Endometrium (tissue), 2 donors: ENCODE measurements at regions not wholly inside any gene's neighbourhood (a gene's known extent, or its start where the extent isn't known, plus 50 kb on each side); places are given as distances from the start of the nearest gene placed in this dataset.

ENCODE experiments used
- FAIRE-seq: peaks from 2 replicates; lab custom pipeline; 2012; peaks lifted over from hg19 to GRCh38; lab: Jason Lieb, UNC
- donor health status: control.
- donor health status: control.

DNA sequence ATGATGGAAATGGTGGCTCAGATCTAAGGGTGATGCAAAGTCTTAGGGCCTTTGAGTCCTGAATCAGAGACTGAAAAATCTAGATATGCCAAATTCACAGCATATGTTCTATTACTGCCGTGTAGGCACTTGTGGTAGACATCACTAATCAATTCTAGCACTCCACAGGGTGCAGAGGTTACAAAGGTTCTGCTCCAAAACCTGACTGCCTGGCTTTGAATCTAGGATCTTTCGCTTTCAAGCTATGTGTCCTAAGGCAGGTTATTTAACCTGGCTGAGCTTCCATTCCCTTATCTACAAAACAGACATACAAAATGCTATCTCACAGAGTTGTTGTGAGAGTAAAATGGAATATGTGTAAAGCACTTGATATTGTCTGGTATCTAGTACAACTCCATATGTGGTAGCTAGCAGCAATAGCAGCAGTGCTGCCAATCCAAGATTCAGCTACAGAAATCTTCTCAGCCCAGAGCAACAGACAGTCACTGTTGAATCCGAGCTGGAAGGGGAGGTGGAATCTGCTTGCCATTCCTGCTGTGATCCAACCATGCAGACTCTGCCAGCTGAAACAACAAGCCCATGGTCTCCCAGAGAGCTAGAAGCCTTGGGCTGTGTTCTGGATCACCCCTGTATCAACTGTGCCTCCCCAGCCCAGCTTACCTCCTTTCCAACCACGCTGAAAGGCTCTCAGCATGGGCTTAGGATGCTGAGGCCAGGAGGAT, 206.9 kb downstream of the TFAP2C start:
- FAIRE-seq: no peak

DNA sequence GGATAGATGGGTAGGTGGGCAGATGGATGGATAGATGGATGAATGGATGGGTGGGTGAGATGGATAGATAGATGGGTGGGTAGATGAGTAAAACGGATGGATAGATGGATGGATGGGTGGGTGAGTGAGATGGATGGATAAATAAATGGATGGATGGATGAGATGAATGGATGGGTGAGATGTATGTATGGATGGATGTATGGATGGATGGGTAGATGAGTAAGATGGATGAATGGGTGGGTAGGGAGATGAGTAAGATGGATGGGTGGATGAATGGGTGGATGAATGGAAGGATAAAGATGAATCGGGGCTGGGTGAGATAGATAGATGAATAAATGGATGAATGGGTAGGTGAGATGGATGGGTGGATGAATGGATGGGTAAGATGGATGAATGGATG, 210.1 kb downstream of the TFAP2C start:
- FAIRE-seq: no peak

DNA sequence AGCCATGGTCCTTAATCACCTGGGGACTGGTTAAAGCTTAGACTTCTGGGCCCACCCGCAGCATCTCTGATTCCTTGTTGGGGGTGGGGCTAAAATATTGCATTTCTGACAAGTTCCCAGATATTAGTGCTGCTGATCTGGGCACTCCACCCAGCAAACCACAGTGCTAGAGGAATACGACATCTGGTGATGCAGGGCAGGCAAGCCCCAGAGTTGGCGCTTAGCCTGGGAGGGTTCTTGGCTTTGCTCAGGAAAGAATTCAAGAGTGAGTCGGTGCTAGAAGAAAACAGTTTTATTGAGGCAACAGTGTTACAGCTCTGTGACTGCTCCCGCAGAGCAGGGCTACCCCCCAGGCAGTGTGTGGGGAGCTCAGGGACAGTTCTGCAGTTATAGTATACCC, 210.7 kb downstream of the TFAP2C start:
- FAIRE-seq: no peak

DNA sequence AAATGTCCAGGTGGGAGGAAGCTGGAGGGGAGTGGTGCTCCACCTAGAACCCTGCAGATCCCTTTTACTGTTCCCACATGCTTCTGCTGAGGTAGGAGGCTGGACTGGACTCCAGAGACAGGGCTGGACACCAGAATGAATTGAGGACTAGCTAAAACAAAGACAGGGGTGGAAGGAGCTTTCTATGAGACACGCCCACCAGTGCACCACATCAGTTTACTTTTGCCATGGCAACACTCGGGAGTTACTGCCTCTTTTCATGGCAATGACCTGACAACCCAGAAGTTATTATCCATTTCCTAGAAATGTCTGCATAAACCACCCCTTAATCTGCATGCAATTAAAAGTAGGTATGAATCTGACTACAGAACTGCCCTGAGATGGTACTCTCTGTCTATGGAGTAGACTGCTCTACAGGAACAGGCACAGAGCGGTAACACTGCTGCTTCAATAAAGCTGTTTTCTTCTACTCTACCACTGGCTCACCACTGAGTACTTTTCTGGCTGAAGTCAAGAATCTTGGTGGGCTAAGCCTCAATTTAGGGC, 211.7 kb downstream of the TFAP2C start:
- no peak for FAIRE-seq

DNA sequence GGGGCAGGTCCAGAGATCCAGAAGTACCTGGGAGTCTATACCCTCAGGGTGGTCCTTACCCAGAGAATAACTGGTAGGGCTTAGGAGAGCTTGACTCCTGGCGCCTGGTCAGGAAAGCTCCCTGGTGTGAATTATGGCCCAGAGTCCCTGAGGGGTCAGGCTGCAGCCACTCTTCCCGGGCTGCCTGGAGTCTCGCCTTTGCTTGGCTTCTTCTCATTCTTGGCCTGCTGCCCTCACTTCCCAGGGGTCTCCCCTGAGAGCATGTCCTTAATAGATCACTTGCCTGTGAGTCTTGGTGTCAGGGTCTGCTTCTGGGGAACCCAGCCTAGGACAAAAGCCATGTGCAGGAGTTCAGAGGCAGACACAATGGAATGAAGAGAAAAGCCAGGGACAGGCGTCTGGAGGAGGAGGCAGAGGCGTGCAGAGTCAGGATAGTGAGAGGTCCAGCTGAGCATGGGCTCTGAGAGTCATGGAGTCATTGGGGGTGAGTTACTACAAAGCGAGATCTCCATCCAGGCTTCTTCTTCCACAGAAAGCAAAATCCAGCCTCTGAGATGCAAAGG, 212.3 kb downstream of the TFAP2C start:
- FAIRE-seq: no peak

DNA sequence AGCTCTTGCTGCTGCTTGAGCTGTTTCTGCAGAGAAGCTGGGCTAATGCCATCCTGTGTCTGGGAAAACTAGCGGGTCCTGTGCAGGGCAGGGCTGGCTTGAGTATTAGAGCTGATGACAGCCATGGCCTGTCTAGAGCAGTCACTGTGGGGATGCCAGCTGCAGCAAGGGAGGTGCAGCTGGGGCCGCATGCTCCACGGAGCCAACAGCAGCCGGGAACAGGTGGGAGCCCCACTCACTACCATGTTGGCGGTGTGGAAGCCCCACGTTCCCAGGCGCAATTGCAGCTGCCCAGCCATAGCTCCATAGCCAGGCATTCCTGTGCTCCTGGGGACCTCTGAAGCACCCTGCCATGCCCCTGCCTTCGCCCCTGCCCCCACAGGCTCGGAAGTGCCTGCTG, 212.9 kb downstream of the TFAP2C start:
- FAIRE-seq: no peak

DNA sequence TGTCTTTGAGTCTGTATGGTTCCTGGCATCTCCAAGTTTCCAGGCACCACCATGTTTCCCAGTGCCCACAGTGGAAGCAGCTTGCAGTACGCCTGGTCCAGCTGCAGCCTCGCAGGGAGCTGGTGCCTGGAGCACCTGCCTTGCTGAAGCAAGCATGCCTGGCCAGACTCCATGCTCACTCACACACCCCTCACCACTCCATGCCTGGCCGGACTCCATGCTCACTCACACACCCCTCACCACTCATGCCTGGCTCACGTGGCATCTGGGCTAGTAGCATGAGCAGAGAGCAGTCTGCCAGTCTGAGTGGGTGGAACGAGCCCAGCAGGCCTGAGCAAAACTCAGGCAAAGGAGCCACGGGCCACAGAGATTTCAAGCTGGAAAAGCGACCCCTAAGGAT, 214.3 kb downstream of the TFAP2C start:
- FAIRE-seq: no peak

DNA sequence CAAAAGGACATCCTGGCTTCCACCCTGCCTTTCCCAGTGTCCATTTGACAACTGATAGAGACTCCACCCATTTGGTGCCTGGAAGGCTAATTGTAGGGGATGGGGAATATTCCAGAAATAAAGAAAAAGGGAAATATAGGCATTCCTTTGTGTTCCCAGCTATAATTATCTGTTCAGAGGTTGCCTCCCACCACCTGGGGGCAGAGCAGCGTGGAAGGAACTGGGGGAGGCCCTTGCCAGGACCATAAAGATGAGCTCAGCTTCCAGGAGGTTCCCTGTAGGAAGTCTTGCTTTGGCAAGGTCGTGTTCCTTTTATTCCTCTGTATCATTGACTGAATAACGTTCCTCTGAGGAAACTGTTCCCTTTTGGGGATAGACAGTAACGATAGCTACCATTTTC, 214.7 kb downstream of the TFAP2C start:
- no peak for FAIRE-seq

DNA sequence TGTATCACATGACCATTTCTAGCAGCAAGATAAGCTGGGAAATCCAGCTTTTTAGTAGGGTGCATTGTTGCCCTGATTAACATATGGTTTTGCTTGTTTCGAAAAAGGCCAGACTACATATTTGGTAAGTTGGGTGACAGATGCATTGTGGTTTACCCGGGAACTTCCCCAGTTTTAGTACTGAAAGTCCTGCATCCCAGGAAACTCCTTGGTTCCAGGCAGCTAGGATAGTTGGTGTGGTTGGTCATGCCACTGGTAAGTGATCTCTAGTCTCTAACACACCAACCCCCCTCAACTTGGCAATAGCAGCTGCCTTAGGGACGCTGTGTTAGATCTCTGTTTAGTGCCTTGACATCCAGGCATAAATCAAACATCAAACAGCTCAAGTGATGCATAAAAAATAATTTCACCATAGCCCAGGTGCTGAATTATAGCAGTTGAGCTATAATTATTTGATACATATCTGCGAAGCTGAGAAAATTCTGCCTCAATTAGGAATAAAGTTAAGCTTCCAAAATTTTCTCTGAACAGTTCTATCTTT, 216.5 kb downstream of the TFAP2C start:
- FAIRE-seq: no peak

DNA sequence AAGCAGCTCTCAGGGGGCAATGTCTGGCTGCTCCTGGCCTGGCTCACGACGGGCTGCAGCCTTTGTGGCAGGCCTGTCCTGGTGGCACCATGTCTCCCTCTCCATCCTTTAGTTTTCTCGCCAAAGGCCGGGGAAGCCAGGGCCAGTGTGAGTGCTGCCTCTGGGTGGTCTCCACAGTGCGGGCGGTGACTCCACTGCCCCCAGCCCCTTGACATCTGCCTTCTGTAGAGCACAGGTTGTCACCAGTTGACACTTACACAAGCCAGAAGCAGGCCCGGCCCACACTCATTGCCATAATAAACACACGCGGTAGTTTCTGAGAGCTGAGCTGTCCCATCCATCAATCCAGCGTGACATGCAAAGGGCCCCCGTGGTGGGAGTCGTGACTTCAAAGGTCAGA, 219.5 kb downstream of the TFAP2C start:
- no peak for FAIRE-seq

DNA sequence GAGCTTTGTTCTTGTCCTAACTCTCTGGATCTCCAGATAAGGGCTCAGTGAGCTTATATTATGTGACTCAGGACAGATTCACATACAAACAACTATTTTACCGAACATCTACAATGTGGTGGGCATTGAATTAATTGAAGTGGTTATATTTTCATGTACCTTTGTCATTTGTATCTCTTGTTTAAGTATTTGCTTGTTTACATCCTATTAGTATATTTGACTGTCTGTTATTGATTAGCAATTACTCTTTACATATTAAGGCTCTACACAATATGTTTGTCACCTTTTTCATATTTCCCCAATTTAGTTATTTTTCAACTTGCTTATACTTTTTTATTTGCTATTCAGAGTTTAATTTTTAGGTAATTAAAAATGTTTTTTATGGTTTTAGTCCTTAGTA, 222.4 kb downstream of the TFAP2C start:
- FAIRE-seq: no peak

DNA sequence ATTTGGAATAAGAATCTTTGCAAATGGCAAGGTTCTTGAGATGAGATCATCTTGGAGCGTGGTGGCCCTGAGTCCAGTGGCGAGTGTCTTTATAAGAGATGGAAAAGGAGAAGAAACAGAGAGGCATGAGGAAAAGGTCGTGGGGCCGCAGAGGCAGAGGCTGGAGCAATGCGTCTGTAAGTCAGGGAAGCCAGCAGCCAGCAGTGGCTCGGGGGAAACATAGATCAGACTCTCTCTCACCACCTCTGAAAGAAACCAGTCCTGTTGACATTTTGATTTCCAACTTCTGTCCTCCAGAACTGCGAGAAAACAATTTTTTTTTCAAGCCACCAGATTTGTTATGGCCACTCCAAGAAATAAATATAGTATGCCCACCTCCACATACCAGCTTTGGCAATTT, 226.6 kb downstream of the TFAP2C start:
- FAIRE-seq: no peak

DNA sequence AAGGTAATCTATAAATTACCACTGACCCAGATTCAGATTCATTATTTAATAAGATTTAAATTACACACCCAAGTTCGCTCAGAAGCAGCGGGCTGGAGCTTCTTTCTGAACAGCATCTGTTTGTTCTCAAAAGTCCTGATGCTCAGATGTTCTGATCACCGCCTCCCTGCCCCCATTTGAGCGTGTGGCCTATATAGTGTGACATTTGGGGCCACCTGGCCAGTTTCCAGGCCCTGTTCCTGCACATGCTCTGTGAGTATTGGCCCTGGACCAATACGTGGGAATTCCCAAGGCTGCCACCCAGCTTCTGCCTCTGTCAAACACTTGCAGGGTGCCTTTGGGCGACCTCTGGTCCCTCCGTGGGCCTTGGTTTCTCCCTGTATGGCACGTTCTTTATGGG, 228.8 kb downstream of the TFAP2C start:
- FAIRE-seq: no peak

DNA sequence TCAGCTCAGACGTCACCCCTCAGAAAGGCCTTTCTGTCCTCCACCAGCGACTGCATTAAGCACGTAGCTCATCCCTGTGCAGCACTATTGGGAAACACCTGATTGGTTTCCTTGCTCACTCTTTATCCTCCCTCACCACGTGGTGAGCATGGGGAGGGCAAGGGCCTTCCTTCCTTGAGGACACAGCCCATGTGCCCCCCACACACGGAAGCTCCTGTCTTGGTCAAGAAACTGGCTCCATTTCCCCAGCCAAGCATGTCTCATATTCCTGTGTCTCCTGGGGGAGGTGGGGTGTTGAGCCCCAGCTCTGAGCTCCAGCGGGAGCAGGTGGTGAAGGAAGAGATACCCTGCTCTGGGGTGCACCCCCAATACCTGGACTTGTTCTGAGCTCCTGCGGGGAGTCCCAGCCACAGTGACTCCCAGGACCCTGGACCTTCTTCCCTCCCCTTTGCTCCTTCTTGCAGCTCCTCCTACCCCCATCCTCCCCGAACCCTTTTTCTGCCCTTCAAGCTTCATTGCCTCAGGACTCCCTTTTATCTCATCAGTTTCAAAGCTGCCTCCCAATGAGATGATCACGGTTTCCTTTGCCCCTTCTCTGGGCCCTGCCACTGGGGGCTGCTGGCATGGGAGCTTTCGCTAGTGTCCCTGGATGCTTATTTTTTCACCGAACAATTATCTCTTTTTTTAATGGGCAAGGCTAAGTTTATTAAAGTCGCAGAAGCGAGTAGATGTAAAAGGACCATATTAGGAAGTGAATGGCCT, 230.1 kb downstream of the TFAP2C start:
- FAIRE-seq: no peak

DNA sequence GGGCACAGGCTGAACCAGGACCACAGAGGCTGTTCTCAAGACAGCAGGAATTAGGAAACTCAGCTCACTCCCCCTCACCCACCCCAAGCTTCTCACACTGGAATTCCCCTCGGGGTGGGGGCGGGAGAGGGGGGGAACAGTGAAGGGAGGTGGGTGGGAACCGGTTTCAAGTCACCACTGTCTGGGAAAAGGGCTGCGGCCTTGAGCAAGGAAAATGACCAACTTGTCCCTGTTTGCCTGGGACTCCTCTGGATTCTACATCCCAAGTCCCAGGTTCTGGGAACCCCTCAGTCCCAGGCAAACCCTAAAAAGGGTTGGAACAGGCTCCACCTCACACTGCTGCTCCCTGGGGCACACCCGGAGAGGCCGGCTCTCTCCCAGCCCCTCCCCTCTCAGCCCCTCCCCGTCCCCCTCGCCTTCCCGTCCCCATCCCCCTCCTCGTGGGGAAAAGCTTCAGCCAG, 230.7 kb downstream of the TFAP2C start:
- FAIRE-seq: no peak

DNA sequence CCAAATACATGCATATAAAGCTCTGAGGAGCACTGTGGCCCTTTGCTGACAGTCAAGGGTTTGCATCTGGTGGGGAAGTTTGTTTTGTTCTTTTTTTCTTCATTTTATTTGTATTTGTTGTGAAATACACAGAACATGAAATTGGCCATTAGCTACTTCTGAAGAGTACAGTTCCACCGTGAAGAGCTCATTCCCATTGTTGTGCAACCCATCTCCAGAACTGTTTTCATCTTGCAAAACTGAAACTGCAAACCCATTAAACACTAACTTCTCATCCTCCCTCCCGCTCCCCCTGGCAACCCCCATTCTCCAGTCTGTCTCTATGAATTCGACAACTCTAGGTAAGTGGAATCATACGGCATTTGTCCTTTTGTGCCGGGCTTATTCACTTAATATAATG, 231.3 kb downstream of the TFAP2C start:
- no peak for FAIRE-seq

DNA sequence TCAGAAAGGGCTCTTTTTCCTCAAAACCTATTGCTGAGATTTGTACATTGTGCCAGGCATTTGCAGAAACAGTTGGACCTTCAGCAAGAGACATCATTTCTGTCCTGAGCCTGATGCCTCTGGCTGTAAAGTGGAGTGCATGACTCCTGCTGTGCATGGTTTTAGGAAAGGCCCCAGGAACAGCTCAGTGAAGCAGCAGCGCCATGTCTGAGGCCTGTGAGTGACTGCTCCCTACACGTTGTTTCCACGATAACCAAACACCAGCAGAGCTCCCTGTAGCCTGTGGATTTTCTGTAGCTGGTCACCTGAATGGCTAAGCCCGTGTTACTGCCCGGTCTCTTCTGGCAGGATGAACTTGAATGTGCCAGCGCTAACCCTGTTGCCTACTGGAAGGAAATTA, 232.5 kb downstream of the TFAP2C start:
- FAIRE-seq: no peak

DNA sequence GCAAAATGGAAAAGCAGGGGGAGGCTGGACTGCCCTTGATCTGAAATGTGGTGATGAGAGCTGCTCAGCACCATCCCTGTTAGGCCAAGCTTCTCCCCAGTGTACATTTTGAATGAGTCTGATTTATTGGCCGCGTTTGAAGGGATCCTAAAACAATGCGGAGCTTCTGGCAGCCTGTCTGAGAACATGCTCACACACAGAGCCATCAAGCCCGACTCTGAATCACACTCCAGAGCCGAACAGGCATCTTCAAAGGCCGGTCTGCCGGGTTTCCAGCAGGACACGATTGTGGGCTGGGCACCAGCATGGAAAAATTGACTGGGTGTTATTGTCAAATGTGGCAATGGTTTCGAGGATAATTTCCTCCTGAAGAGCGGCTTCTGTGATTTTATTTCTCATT, 235.9 kb downstream of the TFAP2C start:
- no peak for FAIRE-seq

DNA sequence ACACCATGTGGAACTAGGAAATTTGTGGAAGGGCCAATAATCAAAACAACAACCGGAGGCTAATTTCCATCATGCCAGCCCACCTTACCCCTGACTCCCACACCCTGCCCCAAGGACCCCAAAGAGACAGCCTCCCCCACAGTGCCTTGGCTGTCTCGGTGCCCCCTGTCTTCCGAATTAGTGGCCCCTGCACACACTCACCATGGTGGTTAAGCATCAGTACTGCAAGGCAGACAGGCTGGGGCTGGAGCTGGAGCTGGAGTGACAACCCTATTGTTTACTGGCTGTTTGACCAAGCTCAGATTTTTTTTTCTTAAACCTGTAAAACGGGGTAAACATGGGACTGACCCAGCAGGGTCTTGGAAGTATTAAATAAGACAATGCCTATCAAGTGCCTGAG, 238.0 kb downstream of the TFAP2C start:
- no peak for FAIRE-seq

DNA sequence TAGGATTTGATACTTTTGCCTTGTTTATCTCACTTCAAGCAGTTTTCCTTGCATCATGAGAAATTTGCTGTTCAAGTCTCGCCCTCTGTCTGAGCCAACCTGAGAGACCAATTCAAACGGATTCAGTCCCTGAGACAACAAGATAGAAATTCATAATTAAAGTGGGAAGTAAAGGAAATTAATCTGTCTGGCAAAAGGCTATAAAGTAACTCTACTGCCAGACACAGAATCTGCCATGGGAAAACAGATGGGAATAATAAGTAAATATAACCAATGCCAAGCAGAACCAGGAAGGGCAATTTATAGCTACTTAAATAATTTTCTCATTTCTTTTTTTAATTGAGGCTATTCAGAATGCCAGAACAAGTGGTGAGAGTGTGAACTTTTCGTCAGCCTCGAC, 239.6 kb downstream of the TFAP2C start:
- FAIRE-seq: no peak

DNA sequence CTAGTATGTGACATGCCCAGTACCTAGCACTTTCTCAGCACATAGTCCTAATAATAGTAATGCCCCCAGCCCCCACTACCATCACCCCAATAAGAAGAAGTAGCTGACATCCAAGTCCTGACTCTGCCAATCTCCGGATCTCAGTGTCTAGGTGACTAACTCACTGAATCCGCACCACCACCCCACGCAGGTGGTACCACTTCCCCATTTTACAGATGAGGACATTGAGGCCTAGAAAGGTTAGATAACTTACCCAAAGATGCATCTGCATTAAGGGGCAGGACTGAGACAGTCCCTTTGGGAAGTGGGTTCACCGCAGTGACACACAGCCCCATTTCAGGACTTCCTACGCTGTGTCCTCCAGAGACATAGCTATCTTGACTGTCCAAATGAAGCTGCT, 241.2 kb downstream of the TFAP2C start:
- FAIRE-seq: no peak

DNA sequence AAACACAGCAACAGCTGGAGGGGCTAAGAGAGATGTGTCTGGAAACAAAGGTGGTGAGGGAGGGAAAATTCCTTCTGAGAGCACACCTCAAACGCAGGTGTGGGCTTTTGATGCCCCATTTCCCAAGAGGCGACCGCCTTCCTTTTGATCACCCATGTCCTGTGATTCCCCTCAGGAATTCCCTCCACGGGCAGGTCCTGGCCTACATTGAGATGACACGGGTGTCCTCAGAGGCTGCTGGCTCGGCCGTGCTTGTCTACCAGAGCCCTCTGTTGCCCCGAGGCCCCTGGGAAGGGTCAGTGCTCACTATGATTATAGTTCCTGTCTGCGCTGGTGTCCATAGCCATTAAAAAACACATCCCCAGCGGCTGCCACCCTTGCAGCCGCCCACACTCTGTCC, 242.6 kb downstream of the TFAP2C start:
- no peak for FAIRE-seq
